Kidney capillary endothelial cell (primary cell): ENCODE measurements at regions not wholly inside any gene's neighbourhood (a gene's known extent, or its start where the extent isn't known, plus 50 kb on each side); places are given as distances from the start of the nearest gene placed in this dataset.
"Not testable (repeated sequence)": the region's sequence is repeated elsewhere in the genome, so short reads cannot be mapped to it uniquely, and the experiment has no call there.

Experiments
- DNase-seq: peaks from one replicate; pipeline ENCODE4 v3.0.0-alpha.2; 2018; ENCODE audit warnings: low spot score

GRCh38 chr4:33924811-33925210 is 2319.5 kb downstream of the ARAP2 start:
- no peak for DNase-seq

- no peak for DNase-seq
These were observed 2313.8 kb downstream of the ARAP2 start for GRCh38 chr4:33930497-33930896.

DNA sequence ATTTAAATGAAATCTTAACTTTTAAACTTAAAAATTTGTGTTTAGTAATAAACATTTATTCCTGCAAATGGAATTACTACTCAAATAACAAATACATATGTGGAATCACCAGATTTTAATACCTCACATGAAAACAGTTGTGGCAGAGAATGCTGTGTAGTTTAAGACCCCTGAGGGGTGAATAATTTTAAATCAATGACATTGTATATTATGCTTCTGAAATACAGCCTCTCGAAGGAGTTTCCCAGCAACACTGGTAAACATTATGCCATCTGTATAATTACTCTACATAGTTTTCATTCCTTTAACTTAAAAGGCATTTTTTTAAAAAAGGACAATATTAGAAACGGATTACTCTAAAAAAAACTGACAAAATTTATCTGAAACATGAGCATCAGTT is 2313.3 kb downstream of the ARAP2 start:
- DNase-seq = no peak

DNA sequence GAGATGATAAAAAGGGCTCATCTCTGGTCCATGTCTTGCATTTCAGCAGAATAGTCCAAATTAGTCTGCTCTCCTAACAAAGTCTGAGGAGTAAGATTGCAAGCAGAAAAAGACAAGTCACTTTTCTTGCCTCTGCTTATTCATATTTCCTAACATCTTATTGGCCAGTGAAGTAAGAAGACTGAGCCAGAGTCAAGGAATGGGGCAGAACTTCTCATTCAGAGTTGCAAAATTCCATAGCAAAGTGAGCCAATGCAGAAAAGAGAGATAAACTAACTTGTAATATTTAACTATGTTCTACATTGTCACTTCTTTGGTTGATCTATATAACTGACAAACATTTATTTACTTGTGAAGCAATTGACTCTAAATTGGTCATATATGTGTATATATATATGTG is 2304.0 kb downstream of the ARAP2 start:
- no peak for DNase-seq

- no peak for DNase-seq
These were observed 2302.5 kb downstream of the ARAP2 start for GRCh38 chr4:33941854-33942253.

GRCh38 chr4:33948921-33949320 is 2295.4 kb downstream of the ARAP2 start:
- DNase-seq = no peak

- DNase-seq = not testable (repeated sequence)
These were observed 2290.5 kb downstream of the ARAP2 start for GRCh38 chr4:33953848-33954247.

DNA sequence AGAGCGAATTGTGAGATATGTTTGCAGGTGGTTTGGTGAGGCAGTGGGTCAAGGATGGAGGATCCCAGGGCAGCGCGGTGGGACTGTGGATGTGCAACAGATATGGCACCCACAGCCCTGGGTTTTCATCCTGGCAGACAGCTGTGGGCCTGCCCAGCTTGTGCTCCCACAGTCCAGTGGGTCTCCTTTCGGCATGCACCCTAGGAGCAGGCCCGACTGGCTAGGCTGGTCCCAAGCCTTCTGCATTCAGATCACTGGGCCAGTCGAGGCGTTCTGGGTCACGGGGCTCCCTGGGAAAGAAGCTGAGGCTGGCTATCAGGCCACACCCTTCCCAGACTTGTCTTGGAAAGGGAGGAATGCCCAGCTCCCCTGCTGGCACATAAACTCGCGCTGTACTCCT is 2289.6 kb downstream of the ARAP2 start:
- DNase-seq = no peak

GRCh38 chr4:33959519-33959918 is 2284.8 kb downstream of the ARAP2 start:
- DNase-seq = no peak

- no peak for DNase-seq
These were observed 2282.6 kb downstream of the ARAP2 start for GRCh38 chr4:33961761-33962160.

- no peak for DNase-seq
These were observed 2277.5 kb downstream of the ARAP2 start for GRCh38 chr4:33966808-33967207.

DNA sequence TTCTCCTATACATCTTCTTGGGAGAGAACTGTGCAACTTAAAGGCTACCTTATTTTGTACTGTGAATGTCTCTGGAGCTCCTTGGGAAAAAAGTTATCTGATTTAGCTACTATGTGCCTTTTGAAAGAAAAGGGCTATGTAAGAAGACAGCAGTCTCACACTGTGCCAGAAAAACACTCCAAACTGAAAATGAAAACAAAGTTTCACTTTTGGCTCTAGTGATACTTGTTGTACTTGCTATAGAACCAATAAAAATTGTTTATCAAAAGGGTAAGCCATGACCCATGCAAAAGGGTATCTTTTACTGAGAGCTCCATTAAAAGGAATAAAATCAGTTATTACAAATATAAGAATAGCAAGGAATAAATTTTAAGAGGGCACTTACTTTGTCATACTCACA is 2270.0 kb downstream of the ARAP2 start:
- no peak for DNase-seq

GRCh38 chr4:33975995-33976394 is 2268.3 kb downstream of the ARAP2 start:
- no peak for DNase-seq

DNA sequence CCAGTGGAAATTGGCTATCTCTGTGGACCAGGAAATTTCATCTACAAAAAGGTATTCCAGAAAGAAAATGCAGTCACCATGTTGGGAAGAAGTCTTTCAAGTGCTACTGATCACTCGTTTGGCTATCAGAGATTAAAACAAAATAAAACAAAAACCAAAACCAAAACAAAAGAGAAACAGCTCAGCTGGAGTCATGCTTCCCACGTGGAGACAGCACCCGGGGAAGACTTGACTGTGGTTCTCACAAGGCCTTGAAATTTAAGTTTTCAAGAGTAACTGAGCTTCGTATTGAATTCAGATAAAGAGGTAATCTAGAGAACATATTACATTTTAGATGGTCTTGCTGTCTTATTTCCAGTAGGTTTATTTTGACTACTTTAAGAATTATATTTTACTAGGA is 2264.5 kb downstream of the ARAP2 start:
- not testable (repeated sequence) for DNase-seq

- no peak for DNase-seq
These were observed 2264.0 kb downstream of the ARAP2 start for GRCh38 chr4:33980361-33980760.

DNA sequence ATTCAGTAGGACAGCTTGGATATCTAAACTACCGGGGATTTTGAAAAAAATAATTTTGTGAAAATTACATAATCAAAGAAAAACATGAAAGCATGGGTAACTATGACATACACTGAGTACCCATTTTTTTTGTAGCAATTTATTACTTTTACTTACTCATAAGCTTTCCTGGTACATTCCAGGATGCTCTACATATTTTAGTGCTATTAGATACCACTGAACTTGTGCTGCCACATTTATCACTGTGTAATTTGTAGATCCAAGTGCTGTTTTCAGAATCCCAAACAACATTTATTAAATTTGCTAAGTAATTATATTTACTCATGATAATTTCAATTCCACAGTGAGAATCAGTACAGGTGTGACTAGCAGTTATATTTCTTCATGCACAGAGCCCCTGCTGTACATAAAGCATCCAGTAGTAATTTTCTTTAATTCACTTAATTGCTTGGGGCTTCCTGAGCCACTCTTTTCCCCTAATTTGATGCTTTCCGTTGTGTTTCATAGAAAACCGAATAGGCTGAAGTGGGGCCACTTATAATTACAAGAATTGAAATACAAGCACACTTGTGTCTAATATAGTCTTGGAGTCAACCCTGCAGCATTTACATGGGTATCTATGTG is 2254.4 kb downstream of the ARAP2 start:
- DNase-seq = no peak

DNA sequence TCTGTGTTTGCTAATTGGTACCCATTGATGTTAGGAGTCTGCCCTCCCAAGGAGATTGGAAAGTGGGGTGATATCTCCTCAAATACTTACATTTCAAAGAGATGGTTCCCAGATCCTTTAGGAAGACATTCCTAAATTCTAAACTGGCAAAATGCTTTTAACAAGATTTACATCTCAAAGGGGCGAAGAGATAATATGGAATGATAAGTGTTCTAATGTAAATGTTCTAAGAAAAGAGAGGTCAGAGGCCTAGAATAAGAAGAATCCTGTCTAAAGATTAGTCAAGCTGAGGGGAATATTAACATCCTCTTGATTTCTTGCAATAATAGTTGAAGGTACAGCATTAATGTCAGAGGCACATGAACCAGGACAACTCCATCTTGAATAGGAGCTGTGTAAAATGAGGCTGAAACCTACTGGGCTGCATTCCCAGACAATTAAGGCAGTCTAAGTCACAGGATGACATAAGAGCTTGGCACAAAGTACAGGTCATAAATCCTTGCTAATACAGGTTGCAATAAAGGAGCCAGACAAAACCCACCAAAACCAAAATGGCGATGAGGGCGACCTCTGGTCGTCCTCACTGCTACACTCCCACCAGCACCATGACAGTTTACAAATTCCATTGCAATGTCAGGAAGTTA is 2248.1 kb downstream of the ARAP2 start:
- DNase-seq = no peak

- no peak for DNase-seq
These were observed 2246.0 kb downstream of the ARAP2 start for GRCh38 chr4:33998291-33998690.

- DNase-seq = no peak
These were observed 2244.0 kb downstream of the ARAP2 start for GRCh38 chr4:34000356-34000755.

DNA sequence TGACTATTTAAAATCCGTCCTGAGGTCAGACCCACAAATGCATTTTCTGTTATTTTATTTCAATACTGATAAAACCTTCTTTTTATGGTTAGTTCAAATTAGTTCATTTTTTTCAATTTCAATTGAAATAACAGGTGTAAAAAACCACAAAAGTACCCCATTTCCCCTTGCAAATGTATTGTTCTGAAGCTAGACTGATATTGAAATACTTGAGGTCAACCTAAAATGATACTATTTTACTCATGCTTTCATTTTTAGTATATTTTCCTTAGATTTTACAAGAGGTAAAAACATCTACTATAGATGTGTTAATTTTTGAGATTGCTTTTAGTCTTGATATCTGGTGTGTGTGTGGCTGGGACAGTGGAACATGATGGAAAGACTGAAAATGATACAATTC is 2237.8 kb downstream of the ARAP2 start:
- not testable (repeated sequence) for DNase-seq

GRCh38 chr4:34009951-34010350 is 2234.4 kb downstream of the ARAP2 start:
- DNase-seq = no peak

- no peak for DNase-seq
These were observed 2233.4 kb downstream of the ARAP2 start for GRCh38 chr4:34010751-34011519.

- no peak for DNase-seq
These were observed 2209.1 kb downstream of the ARAP2 start for GRCh38 chr4:34035225-34035624.
